ENCODE measurements at regions not wholly inside any gene's neighbourhood (a gene's known extent, or its start where the extent isn't known, plus 50 kb on each side); places are given as distances from the start of the nearest gene placed in this dataset.

DNA sequence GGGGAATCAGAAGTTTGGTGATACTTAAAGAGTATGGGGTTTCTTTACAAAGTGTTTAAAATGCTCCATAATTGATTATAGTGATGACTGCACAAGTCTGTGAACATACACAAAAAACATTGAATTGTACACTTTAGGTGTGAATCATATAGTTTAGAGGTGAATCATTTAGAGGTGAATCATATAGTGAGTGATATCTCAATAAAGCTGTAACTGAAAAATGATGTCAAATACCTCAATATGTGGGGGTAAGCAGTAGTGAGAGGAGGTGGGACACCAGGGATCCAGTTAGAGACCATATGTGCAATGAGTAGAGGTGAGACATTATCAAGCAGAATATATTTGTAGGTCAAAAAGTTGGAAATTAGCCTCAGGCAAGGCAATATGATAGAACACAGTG lies 264.5 kb downstream of the PMP22 start:
- TF ChIP-seq POLR2A (IDR thresholded peaks at IDR 0.05; ENCODE audit: low read length) (no peak), GATA1 (IDR thresholded peaks at IDR 0.05; ENCODE audit: low read depth, low read length) (no peak)
